ENCODE measurements at regions not wholly inside any gene's neighbourhood (a gene's known extent, or its start where the extent isn't known, plus 50 kb on each side); places are given as distances from the start of the nearest gene placed in this dataset.

- FAIRE-seq: no peak
- DNase-seq (ENCODE audit: extremely low spot score, insufficient read length, low read depth): no peak
Measured at GRCh38 chr10:4671451-4672145, 154.4 kb upstream of the AKR1E2 start.

DNA sequence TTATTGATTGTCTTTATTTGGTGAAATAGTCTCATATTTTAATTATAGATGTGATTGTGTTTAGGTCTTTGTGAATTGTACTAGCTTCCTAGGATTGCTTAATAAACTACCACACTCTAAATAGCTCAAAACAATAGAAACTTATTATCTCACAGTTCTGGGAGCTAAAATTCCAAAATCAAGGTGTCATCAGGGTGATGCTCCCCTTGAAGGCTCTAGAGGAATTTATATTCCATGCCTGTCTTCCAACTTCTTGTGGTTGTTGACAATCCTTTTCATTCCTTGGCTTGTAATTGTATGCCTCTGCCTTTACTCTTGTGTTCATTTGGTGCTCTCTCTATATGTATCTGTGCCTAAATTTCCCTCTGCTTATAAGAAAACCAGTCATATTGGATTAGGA lies 155.3 kb upstream of the AKR1E2 start:
- DNase-seq (ENCODE audit: extremely low spot score, insufficient read length, low read depth) (no peak), FAIRE-seq (no peak)

GRCh38 chr10:4669585-4669984 lies 156.4 kb upstream of the AKR1E2 start:
- FAIRE-seq (no peak), DNase-seq (ENCODE audit: extremely low spot score, insufficient read length, low read depth) (no peak)

GRCh38 chr10:4663162-4663992 lies 162.6 kb upstream of the AKR1E2 start:
- FAIRE-seq (no peak), DNase-seq (ENCODE audit: extremely low spot score, insufficient read length, low read depth) (no peak)

DNA sequence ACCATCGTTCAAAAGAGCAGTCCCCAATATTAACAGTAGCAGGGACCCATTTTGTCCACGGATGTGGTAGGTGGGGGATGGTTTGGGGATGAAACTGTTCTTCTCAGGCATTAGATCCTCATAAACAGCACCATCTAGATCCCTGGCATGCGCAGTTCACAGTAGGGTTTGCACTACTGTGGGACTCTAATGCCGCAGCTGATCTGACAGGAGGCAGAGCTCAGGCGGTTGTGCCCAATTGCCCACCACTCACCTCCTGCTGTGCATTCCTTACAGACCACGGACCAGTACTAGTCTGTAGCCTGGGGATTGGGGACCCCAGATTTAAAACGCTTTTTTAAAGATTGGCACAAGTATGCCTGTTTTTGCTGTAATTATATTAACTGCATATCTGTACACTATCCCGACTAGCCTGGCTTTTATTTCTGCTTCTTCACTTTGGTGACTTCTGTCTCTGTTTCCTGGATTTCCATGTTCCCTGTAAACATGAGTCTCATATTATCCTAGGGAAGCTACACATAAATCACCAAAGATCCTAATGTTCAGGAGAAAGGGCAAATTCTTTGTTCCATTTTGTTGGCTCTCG lies 163.3 kb upstream of the AKR1E2 start:
- DNase-seq (ENCODE audit: extremely low spot score, insufficient read length, low read depth) (no peak), FAIRE-seq (no peak)

DNA sequence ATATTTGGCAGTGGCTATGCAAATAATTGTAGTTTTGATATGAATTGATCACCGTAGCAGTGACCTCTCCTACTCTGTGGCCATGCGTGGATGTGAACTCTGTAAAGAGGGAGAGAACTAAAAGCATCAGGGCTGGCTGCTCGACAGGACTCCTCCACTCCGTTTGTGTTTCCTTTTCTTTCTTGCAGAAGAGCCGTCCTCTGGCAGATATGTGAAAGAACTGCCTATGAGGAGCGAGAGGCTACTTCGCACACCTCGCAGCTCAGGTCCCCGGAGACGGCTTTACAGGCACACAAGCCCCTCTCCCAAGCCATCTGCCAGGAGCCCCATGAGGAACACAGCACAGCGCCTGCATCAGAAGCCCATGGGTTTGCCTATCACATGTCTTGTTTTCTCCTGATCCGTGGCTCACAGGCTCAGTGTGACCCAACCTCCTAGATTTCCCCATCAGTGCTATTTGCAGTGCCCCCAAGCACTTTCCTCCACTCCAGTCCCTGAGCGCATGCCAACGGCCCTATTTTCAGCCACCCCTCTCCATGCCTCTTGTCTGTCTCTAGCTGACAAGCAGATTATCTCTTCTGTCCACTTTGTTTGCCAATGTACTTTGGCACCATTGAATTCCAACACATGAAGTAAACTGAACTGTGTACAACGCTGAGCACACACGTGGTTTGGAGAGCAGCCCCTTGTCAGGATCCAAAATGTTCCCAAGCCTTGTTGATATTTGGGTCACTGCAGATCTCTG lies 164.3 kb upstream of the AKR1E2 start:
- no peak for DNase-seq (ENCODE audit: extremely low spot score, insufficient read length, low read depth)
- FAIRE-seq: no peak

GRCh38 chr10:4658777-4659176 lies 167.2 kb upstream of the AKR1E2 start:
- FAIRE-seq (no peak), DNase-seq (ENCODE audit: extremely low spot score, insufficient read length, low read depth) (no peak)

DNA sequence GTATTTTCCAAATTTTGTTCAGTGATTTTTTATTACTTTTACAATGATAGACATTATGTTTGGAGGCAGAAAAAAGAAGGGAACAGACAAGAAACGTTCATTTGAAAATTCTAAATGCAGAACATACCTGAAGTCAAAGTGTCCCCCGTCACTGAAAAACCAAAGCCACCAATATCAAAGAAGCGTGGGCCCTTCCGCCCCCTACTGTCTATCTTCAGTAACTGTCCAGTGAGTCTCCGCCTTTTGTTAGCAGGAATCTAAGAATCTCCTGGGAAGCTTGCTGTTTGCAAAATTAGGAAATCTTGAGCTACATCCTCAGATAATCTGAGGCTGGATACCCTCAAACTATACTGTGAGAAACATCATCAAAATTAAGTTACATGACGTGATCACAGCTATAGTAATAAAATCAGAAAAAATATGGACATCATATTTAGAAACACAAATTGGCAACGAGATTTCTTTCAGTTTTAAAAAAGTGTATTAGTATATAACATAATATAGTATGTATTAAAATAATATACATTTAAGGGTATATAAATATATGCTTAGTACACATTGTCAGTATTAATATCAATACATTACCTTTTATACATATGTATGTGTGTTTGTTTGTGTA lies 169.3 kb upstream of the AKR1E2 start:
- no peak for DNase-seq (ENCODE audit: extremely low spot score, insufficient read length, low read depth)
- FAIRE-seq: peak; percentile 79

DNA sequence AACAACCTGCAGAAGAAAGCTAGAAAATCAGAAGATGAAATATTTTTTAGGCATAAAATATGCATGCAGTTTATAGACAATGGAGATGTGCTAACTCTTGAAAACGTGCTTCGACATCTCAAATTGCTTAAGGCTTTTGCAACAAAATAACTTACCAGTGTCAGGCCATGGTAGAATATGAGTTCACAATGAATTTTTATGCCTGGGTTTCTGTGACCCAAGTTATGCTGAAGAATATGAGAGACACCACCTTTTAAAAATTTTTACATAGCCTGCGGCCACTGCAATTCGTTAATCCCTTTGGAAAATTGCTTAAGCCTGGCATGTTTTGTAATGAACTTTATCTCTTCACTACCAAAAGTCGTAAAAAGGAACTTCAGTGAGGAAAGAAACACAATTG lies 170.1 kb upstream of the AKR1E2 start:
- FAIRE-seq (no peak), DNase-seq (ENCODE audit: extremely low spot score, insufficient read length, low read depth) (no peak)

- no peak for FAIRE-seq
- DNase-seq (ENCODE audit: extremely low spot score, insufficient read length, low read depth): no peak
Measured at GRCh38 chr10:4655406-4655805, 170.6 kb upstream of the AKR1E2 start.

DNA sequence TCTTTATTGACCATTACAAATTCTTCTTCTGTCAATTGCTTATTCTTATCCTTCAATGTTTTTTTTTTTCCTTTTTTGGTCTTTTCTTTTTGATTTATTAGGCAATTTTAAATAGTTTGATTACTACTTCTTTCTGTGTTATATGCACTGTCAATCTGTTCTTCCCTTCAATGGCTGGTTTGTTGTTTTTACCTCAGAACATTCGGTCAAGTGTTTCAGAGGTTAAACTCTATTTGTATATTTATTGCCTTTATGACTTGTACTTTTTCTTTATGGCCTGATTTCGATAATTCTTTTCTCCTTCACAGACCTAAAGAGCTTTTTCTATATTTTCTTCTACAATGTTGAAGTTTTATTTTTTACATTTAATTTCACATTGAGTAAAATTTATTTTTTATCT lies 171.5 kb upstream of the AKR1E2 start:
- DNase-seq (ENCODE audit: extremely low spot score, insufficient read length, low read depth): no peak
- FAIRE-seq: no peak

GRCh38 chr10:4653160-4653559 lies 172.8 kb upstream of the AKR1E2 start:
- FAIRE-seq (no peak), DNase-seq (ENCODE audit: extremely low spot score, insufficient read length, low read depth) (no peak)

- FAIRE-seq: peak; percentile 24
Measured at GRCh38 chr10:4652111-4653010, 173.6 kb upstream of the AKR1E2 start.

DNA sequence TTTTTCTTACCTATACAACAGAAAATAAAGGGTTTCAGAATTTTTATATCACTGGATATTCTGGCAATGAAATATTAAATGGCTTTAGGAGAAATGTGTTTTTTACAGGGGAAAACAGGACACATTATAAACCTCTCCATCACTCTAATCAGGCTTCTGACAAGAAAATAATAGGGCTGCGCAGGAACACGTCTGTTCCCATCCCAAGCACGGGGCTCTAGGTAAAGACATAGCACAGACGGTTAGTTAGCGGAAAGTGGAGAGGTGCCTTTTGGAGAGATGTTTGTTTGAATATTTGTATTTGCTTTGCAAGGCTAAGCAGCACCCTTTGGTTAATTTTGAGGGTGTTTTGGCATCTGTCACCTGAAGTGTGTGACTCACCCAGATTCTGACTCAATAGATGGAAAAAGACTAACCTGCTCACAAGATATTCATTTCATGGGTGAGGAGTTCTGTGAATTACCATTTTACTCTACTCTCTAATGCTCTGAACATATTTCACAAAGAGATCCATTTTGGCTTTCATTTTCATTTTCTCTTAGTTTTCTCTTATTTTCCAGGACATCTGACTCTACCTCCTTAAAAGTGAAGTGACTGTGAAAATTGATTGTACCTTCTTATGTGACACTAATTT lies 174.5 kb upstream of the AKR1E2 start:
- FAIRE-seq: no peak
- DNase-seq (ENCODE audit: extremely low spot score, insufficient read length, low read depth): no peak

More at GRCh38 chr10:4652111-4653010, 173.6 kb upstream of the AKR1E2 start:
- DNase-seq (ENCODE audit: extremely low spot score, insufficient read length, low read depth): no peak

- DNase-seq (ENCODE audit: extremely low spot score, insufficient read length, low read depth) (no peak), FAIRE-seq (no peak)
Measured at GRCh38 chr10:4650582-4650981, 175.4 kb upstream of the AKR1E2 start.

DNA sequence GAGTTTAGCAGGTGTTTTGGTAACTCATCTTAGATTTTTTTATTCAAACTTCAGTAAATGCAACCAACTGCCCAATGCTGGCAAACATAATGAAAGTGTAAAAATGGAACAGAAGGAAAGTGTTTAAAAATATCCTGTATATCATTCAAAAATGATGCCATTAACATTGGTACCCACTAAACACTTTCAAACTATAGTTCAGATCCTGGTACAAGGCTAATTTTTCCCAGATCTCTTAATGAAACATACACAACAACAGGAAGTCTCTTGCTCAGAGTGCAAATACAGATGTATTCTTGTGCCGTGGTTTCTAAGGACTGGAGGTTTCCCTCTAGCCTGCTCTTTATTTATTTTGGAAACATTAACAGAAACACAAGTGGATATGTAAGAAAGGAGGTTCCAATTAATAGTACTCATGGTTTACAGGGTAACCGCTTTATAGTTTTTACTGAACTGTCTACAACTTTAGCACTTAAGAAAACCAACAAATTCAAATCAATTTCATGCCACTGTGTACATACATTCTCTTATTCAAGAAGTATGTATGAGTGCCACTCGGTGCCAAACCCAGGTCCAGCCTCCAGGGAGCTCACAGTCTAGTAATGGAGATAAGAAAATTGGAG lies 176.0 kb upstream of the AKR1E2 start:
- FAIRE-seq (no peak), DNase-seq (ENCODE audit: extremely low spot score, insufficient read length, low read depth) (no peak)

GRCh38 chr10:4649471-4649870 lies 176.5 kb upstream of the AKR1E2 start:
- FAIRE-seq: no peak
- DNase-seq (ENCODE audit: extremely low spot score, insufficient read length, low read depth): no peak

GRCh38 chr10:4648999-4649398 lies 177.0 kb upstream of the AKR1E2 start:
- DNase-seq (ENCODE audit: extremely low spot score, insufficient read length, low read depth) (no peak), FAIRE-seq (no peak)

Measured in GM18507 (cell line).